Lung (tissue), 11 donors: ENCODE measurements at regions not wholly inside any gene's neighbourhood (a gene's known extent, or its start where the extent isn't known, plus 50 kb on each side); places are given as distances from the start of the nearest gene placed in this dataset.

ENCODE experiments used
- ATAC-seq: fragments of 200-7000 bp; cut with Tn5 transposase; one replicate; pipeline ENCODE4 v1.9.1; 2020; ENCODE audit warnings: moderate number of reproducible peaks; ENCODE audit not compliant: insufficient read depth, low FRiP score
- DNase-seq, 3 donors: peaks; one replicate each; pipeline ENCODE4 v3.0.0-alpha.2; 2013 to 2017
- H3K27ac ChIP-seq, 2 donors: one replicate each; pipeline ENCODE4 v1.5.1; 2013; ENCODE audit warnings: mild to moderate bottlenecking in 2 of 2, moderate library complexity in 2 of 2, control low read depth in 1 of 2, inconsistent platforms in 1 of 2, low read depth in 1 of 2, low read length in 1 of 2
- H3K27me3 ChIP-seq, 3 donors: one replicate each; pipeline ENCODE4 v1.5.1; 2013; ENCODE audit warnings: low read length in 2 of 3; ENCODE audit not compliant: control insufficient read depth in 3 of 3, insufficient read depth in 3 of 3
- H3K36me3 ChIP-seq, 4 donors: one replicate each; pipeline ENCODE4 v1.5.1; 2013; ENCODE audit warnings: low read length in 4 of 4, mild to moderate bottlenecking in 1 of 4, moderate library complexity in 1 of 4; ENCODE audit not compliant: control insufficient read depth in 4 of 4, insufficient read depth in 4 of 4
- H3K4me1 ChIP-seq, 5 donors: one replicate each; pipeline ENCODE4 v1.5.1; 2013; ENCODE audit warnings: low read length in 5 of 5, mild to moderate bottlenecking in 2 of 5, moderate library complexity in 1 of 5; ENCODE audit not compliant: control insufficient read depth in 5 of 5, insufficient read depth in 5 of 5
- H3K4me3 ChIP-seq: one replicate; pipeline ENCODE4 v1.5.1; 2013; ENCODE audit warnings: mild to moderate bottlenecking, control low read depth, moderate library complexity
- H3K9ac ChIP-seq, 2 donors: one replicate each; pipeline ENCODE4 v1.5.1; 2013; ENCODE audit warnings: low read length in 2 of 2, control low read depth in 1 of 2; ENCODE audit not compliant: insufficient read depth in 1 of 2
- H3K9me3 ChIP-seq, 4 donors: one replicate each; pipeline ENCODE4 v1.5.1; 2013; ENCODE audit warnings: low read length in 3 of 4, mild to moderate bottlenecking in 1 of 4, moderate library complexity in 1 of 4; ENCODE audit not compliant: control insufficient read depth in 4 of 4, insufficient read depth in 3 of 4
- WGBS, 2 donors: extraction: QIAGEN DNeasy Blood & Tissue Kit; methylation state at CpG; one replicate each; pipeline ENCODE4 v1.1.7; 2013; 5-methylcytosine and 5-hydroxymethylcytosine counted together
- TF ChIP-seq, protein P1 (sequence below): IDR thresholded peaks from 2 replicates; pipeline ENCODE4 v1.5.1; 2012; ENCODE audit warnings: mild to moderate bottlenecking; ENCODE audit errors: control extremely low read depth, extremely low read depth
- donor health status: control.
- donor health status: control.
- donor health status: Bipolar disorder and iron deficiency.
- donor health status: healthy.
- donor health status: DM: yes; HTN: yes; CAD: no.

DNA sequence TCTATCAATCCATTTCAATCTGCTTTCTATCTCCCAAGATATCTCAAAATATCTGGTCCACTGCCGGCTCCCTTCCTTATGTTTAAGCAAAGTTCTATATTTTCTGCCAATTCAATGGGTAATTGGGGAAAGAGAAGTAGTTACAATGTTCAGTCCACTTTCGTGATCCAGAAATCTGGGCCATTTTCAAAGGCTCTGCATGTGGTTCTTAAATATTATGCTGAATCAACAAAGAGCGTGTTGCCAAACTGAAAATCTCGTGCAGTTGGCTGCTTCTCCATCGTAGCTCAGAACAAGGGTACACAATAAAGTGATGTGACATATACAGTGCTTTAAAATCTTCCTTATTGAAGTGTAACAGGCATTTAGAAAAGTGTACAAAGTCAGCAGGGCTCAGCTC, 863.1 kb downstream of the RNF144A start:
- Histone ChIP-seq H3K27ac (no peak overlapping the region), H3K4me3 (no peak overlapping the region), H3K36me3 (no peaks in the 10 kb centered on the region), H3K27me3 (no peaks in the 10 kb centered on the region), H3K9ac (no peak overlapping the region), H3K9me3 (no peaks in the 10 kb centered on the region), H3K4me1 (no peaks in the 10 kb centered on the region)
- no peak for ATAC-seq
- peak in 2 of 3 donors; percentile 31 to 75 for DNase-seq
- TF ChIP-seq, protein P1, sequence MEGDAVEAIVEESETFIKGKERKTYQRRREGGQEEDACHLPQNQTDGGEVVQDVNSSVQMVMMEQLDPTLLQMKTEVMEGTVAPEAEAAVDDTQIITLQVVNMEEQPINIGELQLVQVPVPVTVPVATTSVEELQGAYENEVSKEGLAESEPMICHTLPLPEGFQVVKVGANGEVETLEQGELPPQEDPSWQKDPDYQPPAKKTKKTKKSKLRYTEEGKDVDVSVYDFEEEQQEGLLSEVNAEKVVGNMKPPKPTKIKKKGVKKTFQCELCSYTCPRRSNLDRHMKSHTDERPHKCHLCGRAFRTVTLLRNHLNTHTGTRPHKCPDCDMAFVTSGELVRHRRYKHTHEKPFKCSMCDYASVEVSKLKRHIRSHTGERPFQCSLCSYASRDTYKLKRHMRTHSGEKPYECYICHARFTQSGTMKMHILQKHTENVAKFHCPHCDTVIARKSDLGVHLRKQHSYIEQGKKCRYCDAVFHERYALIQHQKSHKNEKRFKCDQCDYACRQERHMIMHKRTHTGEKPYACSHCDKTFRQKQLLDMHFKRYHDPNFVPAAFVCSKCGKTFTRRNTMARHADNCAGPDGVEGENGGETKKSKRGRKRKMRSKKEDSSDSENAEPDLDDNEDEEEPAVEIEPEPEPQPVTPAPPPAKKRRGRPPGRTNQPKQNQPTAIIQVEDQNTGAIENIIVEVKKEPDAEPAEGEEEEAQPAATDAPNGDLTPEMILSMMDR: no peak
- WGBS, 2 donors: 77 to 91% methylated on average over 5 of the region's 5 CpGs

GRCh38 chr2:7785700-7786099, 868.5 kb downstream of the RNF144A start:
- Histone ChIP-seq H3K4me1 (no peaks in the 10 kb centered on the region), H3K9ac (no peak overlapping the region), H3K27me3 (no peaks in the 10 kb centered on the region), H3K9me3 (no peaks in the 10 kb centered on the region), H3K36me3 (no peaks in the 10 kb centered on the region), H3K27ac (no peak overlapping the region), H3K4me3 (no peak overlapping the region)
- 69 to 85% methylated on average over 4 of the region's 4 CpGs for WGBS, 2 donors
- TF ChIP-seq, protein P1: no peak
- ATAC-seq (no peak), DNase-seq (peak in 1 of 3 donors; percentile 24)

GRCh38 chr2:7788736-7789135, 871.5 kb downstream of the RNF144A start:
- 90 to 91% methylated on average over 8 of the region's 8 CpGs for WGBS, 2 donors
- ATAC-seq (no peak), DNase-seq (no peak)
- TF ChIP-seq, protein P1: no peak
- peaks cover 0 to 7% (median 0%) of the 10 kb centered on the region in 5 donors for H3K4me1 ChIP-seq
- no peak overlapping the region for H3K9ac ChIP-seq
- H3K27me3 ChIP-seq: no peaks in the 10 kb centered on the region
- H3K9me3 ChIP-seq: no peaks in the 10 kb centered on the region
- no peaks in the 10 kb centered on the region for H3K36me3 ChIP-seq
- H3K4me3 ChIP-seq: no peak overlapping the region
- H3K27ac ChIP-seq: no peak overlapping the region

DNA sequence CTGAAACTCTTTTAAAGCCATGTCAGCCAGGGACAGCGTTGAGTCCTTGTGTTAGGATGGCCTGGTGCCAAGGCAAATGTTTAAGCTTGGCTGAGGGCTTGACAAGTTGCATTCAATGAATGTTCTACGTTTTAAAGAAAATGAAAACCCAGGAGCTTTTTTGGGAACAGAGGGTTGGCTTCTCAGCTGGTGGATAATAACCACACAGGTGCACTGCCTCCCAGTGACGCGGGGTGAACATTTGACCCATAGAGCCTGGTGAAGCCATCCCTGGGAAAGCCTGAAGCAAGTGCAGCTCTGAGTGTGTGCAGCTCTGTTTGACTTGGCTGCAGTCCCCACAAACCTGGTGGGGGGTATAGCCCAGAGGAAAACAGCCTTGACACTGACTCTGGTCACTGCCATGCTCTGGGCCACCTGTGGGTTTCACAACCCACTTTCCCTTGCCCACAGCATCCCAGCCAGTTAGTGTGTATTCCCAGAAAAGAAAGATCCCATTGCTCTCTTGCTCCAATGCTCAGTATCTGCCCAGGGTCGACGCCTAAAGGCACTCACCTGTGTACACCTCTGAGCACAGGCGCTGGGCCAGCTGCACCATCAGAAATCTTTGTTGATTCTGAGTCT, 874.9 kb downstream of the RNF144A start:
- Histone ChIP-seq H3K4me3 (no peak overlapping the region), H3K9me3 (no peaks in the 10 kb centered on the region), H3K9ac (no peak overlapping the region), H3K4me1 (peaks cover 0 to 7% (median 6%) of the 10 kb centered on the region in 5 donors), H3K36me3 (no peaks in the 10 kb centered on the region), H3K27me3 (no peaks in the 10 kb centered on the region), H3K27ac (no peak overlapping the region)
- ATAC-seq: peak; percentile 35
- TF ChIP-seq, protein P1: no peak
- 63 to 83% methylated on average over 7 of the region's 7 CpGs for WGBS, 2 donors
- peak; percentile 78 to 91 (median 81) for DNase-seq
